Cardiac fibroblast (primary cell): ENCODE measurements at regions not wholly inside any gene's neighbourhood (a gene's known extent, or its start where the extent isn't known, plus 50 kb on each side); places are given as distances from the start of the nearest gene placed in this dataset.

Experiments used
- DNase-seq, 2 donors: peaks; one replicate each; pipeline versions ENCODE4 v3.0.0 to v3.0.0-alpha.2; 2010; ENCODE audit warnings: low read depth in 2 of 2
- H3K4me3 ChIP-seq, 2 donors: replicated peaks in 1 of 2; 1 replicate in 1 of 2; 2 replicates in 1 of 2; pipeline ENCODE4 v1.5.1; 2011; ENCODE audit warnings: low read depth in 2 of 2, low read length in 2 of 2, mild to moderate bottlenecking in 2 of 2, moderate library complexity in 1 of 2
- TF ChIP-seq, protein P1 (sequence below): IDR thresholded peaks from one replicate; pipeline ENCODE4 v1.5.1; 2011; ENCODE audit warnings: low read depth, mild to moderate bottlenecking, low read length, inconsistent platforms

DNA sequence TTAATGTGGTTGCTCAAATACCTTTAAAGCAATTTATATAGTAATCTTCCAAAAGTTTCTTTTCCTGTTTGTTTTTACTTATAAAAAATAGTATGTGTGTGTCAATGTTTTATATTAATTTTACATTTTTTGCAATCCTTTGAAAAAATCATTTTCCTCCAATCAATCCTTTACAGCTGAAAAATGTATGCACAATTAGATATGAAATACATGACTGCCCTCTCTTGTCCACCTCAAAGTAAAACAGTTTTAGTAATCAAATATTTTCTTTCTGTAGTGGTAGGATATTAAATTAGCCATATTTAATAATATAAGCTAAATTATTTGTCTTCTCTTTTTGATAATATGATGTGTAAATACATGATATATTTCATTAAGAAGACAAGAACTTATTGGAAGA is 269.9 kb downstream of the ADAMTS20 start:
- H3K4me3 ChIP-seq, result no peak overlapping the region
- TF ChIP-seq, protein P1, sequence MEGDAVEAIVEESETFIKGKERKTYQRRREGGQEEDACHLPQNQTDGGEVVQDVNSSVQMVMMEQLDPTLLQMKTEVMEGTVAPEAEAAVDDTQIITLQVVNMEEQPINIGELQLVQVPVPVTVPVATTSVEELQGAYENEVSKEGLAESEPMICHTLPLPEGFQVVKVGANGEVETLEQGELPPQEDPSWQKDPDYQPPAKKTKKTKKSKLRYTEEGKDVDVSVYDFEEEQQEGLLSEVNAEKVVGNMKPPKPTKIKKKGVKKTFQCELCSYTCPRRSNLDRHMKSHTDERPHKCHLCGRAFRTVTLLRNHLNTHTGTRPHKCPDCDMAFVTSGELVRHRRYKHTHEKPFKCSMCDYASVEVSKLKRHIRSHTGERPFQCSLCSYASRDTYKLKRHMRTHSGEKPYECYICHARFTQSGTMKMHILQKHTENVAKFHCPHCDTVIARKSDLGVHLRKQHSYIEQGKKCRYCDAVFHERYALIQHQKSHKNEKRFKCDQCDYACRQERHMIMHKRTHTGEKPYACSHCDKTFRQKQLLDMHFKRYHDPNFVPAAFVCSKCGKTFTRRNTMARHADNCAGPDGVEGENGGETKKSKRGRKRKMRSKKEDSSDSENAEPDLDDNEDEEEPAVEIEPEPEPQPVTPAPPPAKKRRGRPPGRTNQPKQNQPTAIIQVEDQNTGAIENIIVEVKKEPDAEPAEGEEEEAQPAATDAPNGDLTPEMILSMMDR, result no peak
- peak; percentile 74 for DNase-seq

GRCh38 chr12:43281563-43281962 is 270.4 kb downstream of the ADAMTS20 start:
- DNase-seq, result no peak
- TF ChIP-seq, protein P1, result no peak
- H3K4me3 ChIP-seq, result no peak overlapping the region

DNA sequence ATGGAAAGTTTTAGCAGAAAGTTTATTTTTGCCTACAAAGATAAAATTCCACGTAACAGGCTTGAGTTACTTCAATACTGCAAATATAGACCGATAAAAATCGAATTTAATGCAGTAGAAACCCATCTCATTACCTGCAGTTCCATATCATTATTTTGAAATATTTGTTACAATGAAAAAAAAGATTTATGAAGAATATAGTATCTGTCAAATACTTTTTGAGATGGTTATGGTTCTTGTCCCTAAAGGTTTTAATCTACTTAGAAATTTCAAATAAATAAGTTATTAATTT is 273.5 kb downstream of the ADAMTS20 start:
- no peak for DNase-seq
- H3K4me3 ChIP-seq, result no peak overlapping the region
- TF ChIP-seq, protein P1, result no peak

DNA sequence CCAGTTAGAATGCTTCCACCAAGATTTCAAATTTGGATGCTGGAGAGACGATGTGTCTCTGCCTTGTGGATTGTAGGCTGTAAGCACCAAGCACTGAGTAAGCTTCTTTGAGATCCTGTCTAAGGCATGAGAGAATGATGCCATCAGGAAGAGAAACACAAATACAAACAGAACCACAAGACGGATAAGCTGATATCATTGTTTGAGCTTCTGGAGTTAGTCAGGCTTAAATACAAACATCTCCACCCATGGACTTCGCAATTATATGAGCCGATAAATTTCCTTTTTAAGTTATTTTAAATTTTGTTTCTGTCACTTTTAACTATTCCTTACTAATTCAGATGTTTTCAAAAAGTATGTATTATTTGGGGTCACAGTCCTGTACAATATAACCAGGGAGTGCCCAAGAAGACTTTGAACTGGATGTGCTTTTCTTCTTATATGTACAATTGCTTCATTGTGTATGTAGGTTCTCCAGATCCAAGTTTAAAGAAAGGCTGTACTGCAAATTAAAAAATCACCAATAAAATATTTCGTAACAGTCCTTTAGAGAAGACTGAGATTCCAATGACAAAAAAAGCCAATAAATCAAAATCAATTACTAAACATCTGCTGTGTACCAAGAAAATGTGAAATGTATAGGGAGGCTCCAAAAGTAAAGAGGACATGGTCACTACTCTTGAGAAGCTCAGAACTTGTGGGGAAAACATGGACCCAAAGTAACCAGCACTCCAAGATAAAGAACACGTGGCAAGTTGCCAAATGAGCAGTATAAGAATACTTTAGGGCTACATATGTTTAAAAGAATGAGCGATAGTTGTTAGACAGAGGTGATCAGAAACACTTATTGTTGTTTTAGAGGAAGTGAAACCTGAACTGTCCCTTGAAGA is 274.1 kb downstream of the ADAMTS20 start:
- peak; percentile 55 to 90 for DNase-seq
- no peak overlapping the region for H3K4me3 ChIP-seq
- TF ChIP-seq, protein P1, result no peak

- TF ChIP-seq, protein P1, result no peak
- DNase-seq, result peak in 1 of 2 donors; percentile 21
- H3K4me3 ChIP-seq, result no peak overlapping the region
These were observed 278.5 kb downstream of the ADAMTS20 start for GRCh38 chr12:43273467-43273866.

DNA sequence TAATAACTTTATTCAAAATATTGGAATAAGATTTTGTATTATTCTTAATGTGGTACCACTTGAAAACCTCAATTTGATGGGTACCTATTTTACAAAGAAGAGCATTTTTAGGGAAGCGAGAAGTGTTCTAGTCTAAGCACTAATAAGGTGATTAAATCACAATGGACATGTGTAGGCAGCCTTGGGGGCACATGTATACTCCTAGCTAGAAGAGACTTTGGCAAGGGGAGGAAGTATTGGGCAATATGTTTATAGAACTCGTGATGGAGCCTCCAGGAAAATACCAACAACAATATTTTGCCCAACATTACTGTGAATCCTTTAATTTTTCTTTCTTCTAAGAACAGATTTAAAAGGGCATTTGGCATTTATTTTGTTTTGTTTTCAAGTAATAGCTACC is 280.3 kb downstream of the ADAMTS20 start:
- DNase-seq, result no peak
- TF ChIP-seq, protein P1, result no peak
- H3K4me3 ChIP-seq, result no peak overlapping the region
